ENCODE measurements at regions not wholly inside any gene's neighbourhood (a gene's known extent, or its start where the extent isn't known, plus 50 kb on each side); places are given as distances from the start of the nearest gene placed in this dataset.

DNA sequence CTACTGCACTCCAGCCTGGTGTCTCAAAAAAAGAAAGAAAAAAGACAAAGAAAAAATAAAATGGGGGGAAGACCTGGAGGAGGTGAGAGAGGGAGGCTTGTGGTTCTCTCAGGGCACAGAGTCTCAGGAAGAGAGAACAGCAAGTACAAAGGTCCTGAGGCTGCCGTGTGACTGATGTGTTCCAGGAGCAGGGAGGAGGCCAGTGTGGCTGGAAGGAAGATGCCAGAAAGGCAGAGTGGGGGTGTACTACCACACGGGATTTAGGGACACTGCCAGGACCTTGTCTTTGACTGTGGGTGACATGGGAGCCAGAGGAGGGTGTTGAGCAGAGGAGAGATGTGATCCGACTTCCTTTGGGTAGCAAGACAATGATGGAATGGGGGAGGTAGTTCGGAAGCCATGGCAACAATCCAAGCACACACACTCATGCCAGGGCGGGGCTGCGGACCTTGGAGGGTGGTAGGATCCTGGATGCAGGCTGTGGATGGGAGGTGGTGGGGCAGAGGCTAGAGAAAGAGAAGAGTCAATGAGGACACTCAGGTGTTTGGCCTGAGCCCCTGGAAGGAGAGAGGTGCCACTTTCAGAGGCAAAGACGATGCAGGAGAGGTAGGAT, 136.4 kb upstream of the PTPN1 start:
- Histone ChIP-seq H3K4me3 (ENCODE audit: low read length) (no peak overlapping the region), H3K4me1 (ENCODE audit: control insufficient read depth, insufficient read depth, low read length) (peaks cover 17% of the 10 kb centered on the region), H3K36me3 (ENCODE audit: control insufficient read depth, insufficient read depth, low read length) (no peaks in the 10 kb centered on the region), H3K27me3 (ENCODE audit: control insufficient read depth, insufficient read depth, low read length) (no peaks in the 10 kb centered on the region), H3K27ac (ENCODE audit: low read length) (no peak overlapping the region), H3K9me3 (ENCODE audit: control insufficient read depth, insufficient read depth, low read length) (no peaks in the 10 kb centered on the region)
- WGBS (ENCODE audit: insufficient coverage), result 89% methylated on average over 7 of the region's 7 CpGs
- DNase-seq (no peak), ATAC-seq (no peak)
- Mint-ChIP-seq H3K9me3 (no peaks in the 10 kb centered on the region), H3K27ac (no peak overlapping the region), H3K27me3 (ENCODE audit: low read depth in 2 of 2) (peaks cover 37 to 38% of the 10 kb centered on the region in 2 donors), H3K4me3 (no peak overlapping the region), H3K4me1 (peaks cover 13 to 35% of the 10 kb centered on the region in 2 donors), H3K36me3 (no peaks in the 10 kb centered on the region)
- intact Hi-C loops (cut with micrococcal nuclease), result no loop called here
- TF ChIP-seq, protein P1, sequence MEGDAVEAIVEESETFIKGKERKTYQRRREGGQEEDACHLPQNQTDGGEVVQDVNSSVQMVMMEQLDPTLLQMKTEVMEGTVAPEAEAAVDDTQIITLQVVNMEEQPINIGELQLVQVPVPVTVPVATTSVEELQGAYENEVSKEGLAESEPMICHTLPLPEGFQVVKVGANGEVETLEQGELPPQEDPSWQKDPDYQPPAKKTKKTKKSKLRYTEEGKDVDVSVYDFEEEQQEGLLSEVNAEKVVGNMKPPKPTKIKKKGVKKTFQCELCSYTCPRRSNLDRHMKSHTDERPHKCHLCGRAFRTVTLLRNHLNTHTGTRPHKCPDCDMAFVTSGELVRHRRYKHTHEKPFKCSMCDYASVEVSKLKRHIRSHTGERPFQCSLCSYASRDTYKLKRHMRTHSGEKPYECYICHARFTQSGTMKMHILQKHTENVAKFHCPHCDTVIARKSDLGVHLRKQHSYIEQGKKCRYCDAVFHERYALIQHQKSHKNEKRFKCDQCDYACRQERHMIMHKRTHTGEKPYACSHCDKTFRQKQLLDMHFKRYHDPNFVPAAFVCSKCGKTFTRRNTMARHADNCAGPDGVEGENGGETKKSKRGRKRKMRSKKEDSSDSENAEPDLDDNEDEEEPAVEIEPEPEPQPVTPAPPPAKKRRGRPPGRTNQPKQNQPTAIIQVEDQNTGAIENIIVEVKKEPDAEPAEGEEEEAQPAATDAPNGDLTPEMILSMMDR (IDR thresholded peaks at IDR 0.05), result no peak

DNA sequence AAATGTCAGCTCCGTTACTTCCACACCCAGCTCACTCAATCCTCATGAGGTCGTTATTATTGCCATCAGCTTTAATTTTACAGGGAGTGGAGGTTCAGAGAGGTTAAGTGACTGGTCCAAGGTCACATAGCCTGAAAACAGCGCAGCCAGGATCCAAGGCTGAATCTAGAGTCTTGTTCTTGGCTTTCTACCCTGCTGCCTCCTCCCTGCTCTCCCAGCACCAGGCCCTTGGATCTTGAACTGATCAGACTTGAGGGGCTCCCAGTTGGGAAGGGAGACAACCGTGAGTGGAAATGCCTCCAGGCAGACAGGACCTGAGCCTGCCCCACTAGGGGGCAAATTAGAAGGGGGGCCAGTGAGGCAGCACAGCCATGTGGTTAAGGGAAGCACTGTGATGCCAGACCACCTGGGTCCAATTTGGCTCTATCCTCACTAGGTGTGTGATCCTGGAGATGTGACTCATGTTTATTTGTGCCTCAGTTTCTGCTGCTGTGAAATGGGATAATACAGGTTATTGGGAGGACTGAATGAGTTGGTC, 135.6 kb upstream of the PTPN1 start:
- Histone ChIP-seq H3K36me3 (ENCODE audit: control insufficient read depth, insufficient read depth, low read length) (no peaks in the 10 kb centered on the region), H3K4me1 (ENCODE audit: control insufficient read depth, insufficient read depth, low read length) (peaks cover 19% of the 10 kb centered on the region), H3K27ac (ENCODE audit: low read length) (no peak overlapping the region), H3K9me3 (ENCODE audit: control insufficient read depth, insufficient read depth, low read length) (no peaks in the 10 kb centered on the region), H3K27me3 (ENCODE audit: control insufficient read depth, insufficient read depth, low read length) (no peaks in the 10 kb centered on the region), H3K4me3 (ENCODE audit: low read length) (no peak overlapping the region)
- Mint-ChIP-seq H3K4me3 (no peak overlapping the region), H3K27ac (no peak overlapping the region), H3K4me1 (peaks cover 16 to 35% of the 10 kb centered on the region in 2 donors), H3K9me3 (no peaks in the 10 kb centered on the region), H3K27me3 (ENCODE audit: low read depth in 2 of 2) (peaks cover 39 to 41% of the 10 kb centered on the region in 2 donors), H3K36me3 (no peaks in the 10 kb centered on the region)
- 86% methylated on average over 2 of the region's 4 CpGs for WGBS (ENCODE audit: insufficient coverage)
- DNase-seq, result no peak
- TF ChIP-seq, protein P1 (IDR thresholded peaks at IDR 0.05), result no peak
- intact Hi-C loops (cut with micrococcal nuclease), result no loop called here
- no peak for ATAC-seq

DNA sequence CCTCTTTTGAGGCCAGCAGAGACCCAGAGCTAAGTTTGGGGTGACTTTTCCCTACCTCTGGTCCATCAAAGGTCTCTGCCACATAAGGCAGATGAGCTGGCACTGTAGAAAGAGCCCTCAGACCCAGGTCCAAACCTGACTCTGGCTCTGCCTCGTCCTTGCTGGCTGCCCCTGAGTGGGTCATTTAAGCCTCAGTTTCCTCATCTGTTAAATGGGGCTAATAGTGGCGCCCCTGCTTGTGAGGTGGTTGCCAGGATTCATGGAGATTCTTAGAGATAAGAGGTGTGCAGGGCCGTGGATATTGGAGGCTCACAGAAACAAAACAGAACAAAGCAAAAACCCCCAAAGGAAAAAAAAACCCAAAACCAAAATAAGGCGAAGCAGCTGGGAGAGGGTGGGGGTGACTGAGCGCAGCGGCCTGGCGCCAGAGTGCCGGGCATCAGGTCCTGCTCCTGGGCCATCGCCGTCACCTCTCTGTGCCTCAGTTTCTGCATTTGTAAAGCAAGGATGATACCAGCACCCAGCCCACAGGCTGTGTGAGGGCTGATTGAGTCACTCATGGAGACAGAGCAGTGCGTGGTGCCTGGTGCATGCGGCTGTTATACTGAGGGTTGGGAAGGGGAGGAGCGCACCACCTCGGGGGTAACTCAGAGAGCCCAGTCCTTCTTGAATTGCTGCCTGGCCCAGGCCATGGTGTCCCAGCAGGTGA, 133.8 kb upstream of the PTPN1 start:
- 87% methylated on average over 13 of the region's 14 CpGs for WGBS (ENCODE audit: insufficient coverage)
- Mint-ChIP-seq H3K9me3 (no peaks in the 10 kb centered on the region), H3K4me3 (no peak overlapping the region), H3K27me3 (ENCODE audit: low read depth in 2 of 2) (peaks cover 37 to 42% of the 10 kb centered on the region in 2 donors), H3K36me3 (no peaks in the 10 kb centered on the region), H3K4me1 (peaks cover 26 to 47% of the 10 kb centered on the region in 2 donors), H3K27ac (no peak overlapping the region)
- Histone ChIP-seq H3K36me3 (ENCODE audit: control insufficient read depth, insufficient read depth, low read length) (no peaks in the 10 kb centered on the region), H3K27me3 (ENCODE audit: control insufficient read depth, insufficient read depth, low read length) (no peaks in the 10 kb centered on the region), H3K27ac (ENCODE audit: low read length) (no peak overlapping the region), H3K4me3 (ENCODE audit: low read length) (no peak overlapping the region), H3K9me3 (ENCODE audit: control insufficient read depth, insufficient read depth, low read length) (no peaks in the 10 kb centered on the region), H3K4me1 (ENCODE audit: control insufficient read depth, insufficient read depth, low read length) (peaks cover 19% of the 10 kb centered on the region)
- DNase-seq (no peak), ATAC-seq (no peak)
- TF ChIP-seq, protein P1 (IDR thresholded peaks at IDR 0.05), result no peak
- intact Hi-C loops (cut with micrococcal nuclease), result no loop called here
